ENCODE measurements at regions not wholly inside any gene's neighbourhood (a gene's known extent, or its start where the extent isn't known, plus 50 kb on each side); places are given as distances from the start of the nearest gene placed in this dataset.

GRCh38 chr16:9275377-9275776, 183.9 kb downstream of the HAPSTR1 start:
- no peak for TF ChIP-seq FOXM1 (IDR thresholded peaks at IDR 0.05; ENCODE audit: borderline replicate concordance, low read depth)
- no peak for TF ChIP-seq MAX (IDR thresholded peaks at IDR 0.05)
- TF ChIP-seq CREB1 (IDR thresholded peaks at IDR 0.05; ENCODE audit: low read depth), result no peak
- TF ChIP-seq EP300 (IDR thresholded peaks at IDR 0.05; ENCODE audit: borderline replicate concordance), result no peak
- no peak for TF ChIP-seq YY1 (IDR thresholded peaks at IDR 0.05; ENCODE audit: low read depth)
- TF ChIP-seq ZBTB7A (IDR thresholded peaks at IDR 0.05; ENCODE audit: low read depth), result no peak
- TF ChIP-seq REST (IDR thresholded peaks at IDR 0.05; ENCODE audit: low read depth), result no peak
- TF ChIP-seq RAD21 (IDR thresholded peaks at IDR 0.05; ENCODE audit: low read depth), result no peak
- TF ChIP-seq EGR1 (IDR thresholded peaks at IDR 0.05), result no peak

Data from Ishikawa (cell line).